ENCODE measurements at regions not wholly inside any gene's neighbourhood (a gene's known extent, or its start where the extent isn't known, plus 50 kb on each side); places are given as distances from the start of the nearest gene placed in this dataset.

GRCh38 chr6:121959501-121959900 lies 440.0 kb upstream of the HSF2 start (continued):
- no peak for TF ChIP-seq DEAF1 (CRISPR knock-in tag; IDR thresholded peaks at IDR 0.05)
- TF ChIP-seq NFIX (CRISPR knock-in tag; IDR thresholded peaks at IDR 0.05; ENCODE audit: low read depth) = no peak
- no peak for TF ChIP-seq TCF7L2 (IDR thresholded peaks at IDR 0.05; ENCODE audit: low read depth, low read length)
- no peak for TF ChIP-seq KHSRP (IDR thresholded peaks at IDR 0.05)
- TF ChIP-seq MEF2D (tag; conservative IDR thresholded peaks at IDR 0.05; ENCODE audit: low read depth) = no peak
- TF ChIP-seq SMARCA5 (IDR thresholded peaks at IDR 0.05) = no peak

GRCh38 chr6:121961619-121962125 lies 437.8 kb upstream of the HSF2 start:
- DNase-seq (ENCODE audit: extremely low read depth in 1 of 4, low spot score in 3 of 4) = no peak
- intact Hi-C loops (cut with micrococcal nuclease) (no loop called here), in situ Hi-C loops (cut with MboI) (no loop called here)
- 0% methylated on average over 1 of the region's 1 CpG for WGBS (ENCODE audit: insufficient coverage, low coverage, missing lambda C conversion rate)
- ATAC-seq = no peak
- Histone ChIP-seq H3K4me2 (ENCODE audit: insufficient read depth, low read length) (no peak overlapping the region), H3K27me3 (ENCODE audit: control insufficient read depth in 2 of 2, insufficient read depth in 2 of 2, low read length in 2 of 2) (no peaks in the 10 kb centered on the region), H3K9ac (ENCODE audit: insufficient read depth in 1 of 2, low read depth in 2 of 2, low read length in 2 of 2) (no peak overlapping the region), H3K27ac (ENCODE audit: extremely low read depth, low read depth, low read length) (no peak overlapping the region), H4K20me1 (replicated peaks; ENCODE audit: control insufficient read depth, insufficient read depth, low read length) (no peaks in the 10 kb centered on the region), H3K4me3 (no peak overlapping the region), H3K36me3 (ENCODE audit: control insufficient read depth, insufficient read depth, low read length) (no peaks in the 10 kb centered on the region), H2AFZ (ENCODE audit: low read depth, low read length) (no peak overlapping the region), H3K9me1 (ENCODE audit: control insufficient read depth, insufficient read depth, low read length) (no peaks in the 10 kb centered on the region), H3K79me2 (ENCODE audit: control insufficient read depth, insufficient read depth, low read length) (no peaks in the 10 kb centered on the region), H3K9me3 (replicated peaks; ENCODE audit: control insufficient read depth, insufficient read depth, low read depth, low read length) (peaks cover 2% of the 10 kb centered on the region; the same call in 1 of the 2 replicates), H3K4me1 (replicated peaks in 1 of 2; ENCODE audit: control insufficient read depth in 2 of 2, insufficient read depth in 2 of 2, low read length in 2 of 2) (no peaks in the 10 kb centered on the region)
- FAIRE-seq = no peak
- POLR2A ChIA-PET = no interaction called here
- CTCF ChIA-PET (ENCODE audit: low intra/inter-chr PET ratio) = no interaction called here
- BruUV-seq (replicated peaks) = no TSS peak
- TF ChIP-seq NONO (IDR thresholded peaks at IDR 0.05; ENCODE audit: low read depth in 2 of 2, low read length in 1 of 2) = no peak
- no peak for TF ChIP-seq ZNF354B (CRISPR knock-in tag; IDR thresholded peaks at IDR 0.05)
- no peak for TF ChIP-seq MEIS2 (IDR thresholded peaks at IDR 0.05; ENCODE audit: partially characterized antibody)
- no peak for TF ChIP-seq SFPQ (IDR thresholded peaks at IDR 0.05; ENCODE audit: low read depth, low read length)
- TF ChIP-seq HMGN3 (IDR thresholded peaks at IDR 0.05; ENCODE audit: borderline replicate concordance, extremely low read depth, insufficient read length, low read depth, low read length) = no peak
- TF ChIP-seq ZNF444 (CRISPR knock-in tag; IDR thresholded peaks at IDR 0.05) = no peak
- no peak for TF ChIP-seq ZNF830 (CRISPR knock-in tag; IDR thresholded peaks at IDR 0.05)
- TF ChIP-seq NCOA1 (IDR thresholded peaks at IDR 0.05; ENCODE audit: low read depth) = no peak
- TF ChIP-seq ESRRA (IDR thresholded peaks at IDR 0.05; ENCODE audit: borderline replicate concordance, low read depth) = no peak
- TF ChIP-seq ELK1 (CRISPR knock-in tag; IDR thresholded peaks at IDR 0.05) = no peak
- no peak for TF ChIP-seq PCBP2 (IDR thresholded peaks at IDR 0.05; ENCODE audit: low read depth, low read length, poor library complexity, severe bottlenecking)
- no peak for TF ChIP-seq ZNF133 (CRISPR knock-in tag; IDR thresholded peaks at IDR 0.05)
- no peak for TF ChIP-seq RBM34 (IDR thresholded peaks at IDR 0.05; ENCODE audit: borderline replicate concordance, insufficient read depth, low read length)
- TF ChIP-seq DNMT1 (IDR thresholded peaks at IDR 0.05) = no peak

Data from K562 (cell line).